Testis (tissue), 2 donors: ENCODE measurements at regions not wholly inside any gene's neighbourhood (a gene's known extent, or its start where the extent isn't known, plus 50 kb on each side); places are given as distances from the start of the nearest gene placed in this dataset.

Experiments used
- DNase-seq: peaks from one replicate; pipeline ENCODE4 v3.0.0-alpha.2; 2019
- H3K27ac ChIP-seq, 2 donors: fragments of 200-600 bp; sonication (generic); one replicate each; pipeline ENCODE4 v1.5.1; 2019
- H3K27me3 ChIP-seq: fragments of 200-600 bp; sonication (generic); one replicate; pipeline ENCODE4 v1.5.1; 2019
- H3K36me3 ChIP-seq: fragments of 200-600 bp; sonication (generic); one replicate; pipeline ENCODE4 v1.5.1; 2017; ENCODE audit warnings: low read depth; ENCODE audit errors: missing control alignments
- H3K4me1 ChIP-seq: fragments of 200-600 bp; sonication (generic); one replicate; pipeline ENCODE4 v1.5.1; 2019
- H3K4me3 ChIP-seq, 2 donors: fragments of 200-600 bp; sonication (generic); one replicate each; pipeline ENCODE4 v1.5.1; 2017 to 2019
- H3K9me3 ChIP-seq: fragments of 200-600 bp; sonication (generic); one replicate; pipeline ENCODE4 v1.5.1; 2017
- CTCF ChIP-seq, 3 experiments: fragments of 450-650 bp in 2 of 3; fragments of 200-600 bp in 1 of 3; sonication (generic) in 1 of 3; IDR thresholded peaks; one replicate each; pipeline ENCODE4 v1.5.1; 2016 to 2019; ENCODE audit warnings: antibody characterized with exemption in 3 of 3, mild to moderate bottlenecking in 2 of 3, moderate library complexity in 1 of 3
- POLR2A ChIP-seq: fragments of 450-650 bp; IDR thresholded peaks from one replicate; pipeline ENCODE4 v1.6.1; 2017; ENCODE audit warnings: antibody characterized with exemption, mild to moderate bottlenecking, moderate library complexity
- WGBS, 2 donors: methylation state at CpG; one replicate each; pipeline ENCODE4 v1.1.5; 2018; 5-methylcytosine and 5-hydroxymethylcytosine counted together
- intact Hi-C: fragments of 100-400 bp; cut with DNase I; formaldehyde crosslinking; loops from one replicate; pipeline ENCODE4 v1.15.1; 2023; ENCODE audit warnings: low total_unique reads

DNA sequence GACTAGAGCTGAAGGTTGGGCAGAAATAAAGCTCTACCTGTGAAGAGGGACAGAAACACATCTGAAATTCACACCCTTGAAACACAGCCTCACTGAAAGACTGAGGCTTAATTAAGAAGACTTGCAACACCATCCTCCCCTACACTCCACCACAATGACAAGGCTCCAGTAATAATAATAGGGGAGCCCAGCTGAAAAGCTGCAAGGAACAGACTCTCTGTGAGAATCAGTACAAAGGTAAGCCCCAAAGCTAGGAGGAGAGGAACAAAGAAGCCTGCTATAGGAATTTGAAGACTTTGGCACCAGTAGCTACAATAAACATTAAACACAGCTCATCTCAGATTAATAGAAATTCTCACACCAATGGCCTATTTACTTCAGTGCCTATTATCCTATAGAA is 176.9 kb downstream of the FAT3 start:
- Histone ChIP-seq H3K4me3 (no peak overlapping the region), H3K9me3 (no peaks in the 10 kb centered on the region), H3K27ac (no peak overlapping the region), H3K27me3 (no peaks in the 10 kb centered on the region), H3K36me3 (no peaks in the 10 kb centered on the region), H3K4me1 (no peaks in the 10 kb centered on the region)
- intact Hi-C loops = no loop called here
- TF ChIP-seq CTCF (IDR thresholded peaks at IDR 0.05) = no peak
- TF ChIP-seq POLR2A = no peak
- DNase-seq = no peak

- intact Hi-C loops = no loop called here
- 74 to 80% methylated on average over 2 of the region's 2 CpGs for whole genome bisulfite sequencing, 2 donors
- Histone ChIP-seq H3K27ac (no peak overlapping the region), H3K9me3 (no peaks in the 10 kb centered on the region), H3K4me1 (no peaks in the 10 kb centered on the region), H3K4me3 (no peak overlapping the region), H3K27me3 (no peaks in the 10 kb centered on the region), H3K36me3 (no peaks in the 10 kb centered on the region)
- no peak for DNase-seq
- TF ChIP-seq POLR2A (no peak), CTCF (IDR thresholded peaks at IDR 0.05) (no peak)
Measured at GRCh38 chr11:92406472-92406871, 181.9 kb downstream of the FAT3 start.

DNA sequence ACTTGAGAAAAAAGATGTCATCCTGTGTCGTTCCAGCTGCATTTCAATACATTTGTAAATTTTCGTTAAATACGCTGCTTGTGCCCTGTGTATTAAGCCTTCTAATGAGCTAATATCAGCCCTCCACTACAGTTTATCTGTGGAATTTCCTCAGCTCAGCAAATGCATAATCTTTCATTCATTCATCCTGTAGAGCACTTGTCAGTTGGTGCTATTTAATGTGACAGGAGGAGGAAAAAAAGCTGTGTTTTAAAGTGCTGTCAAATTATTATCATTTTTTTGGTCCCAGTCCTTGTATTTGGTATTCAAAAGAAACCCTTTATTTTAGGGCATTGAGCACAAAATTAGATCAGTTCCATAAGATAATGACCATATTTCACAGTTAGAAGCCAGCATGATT is 184.7 kb downstream of the FAT3 start:
- no peak overlapping the region for H3K4me3 ChIP-seq
- H3K4me1 ChIP-seq = no peaks in the 10 kb centered on the region
- WGBS, 2 donors = 65 to 76% methylated on average over 3 of the region's 3 CpGs
- no peaks in the 10 kb centered on the region for H3K36me3 ChIP-seq
- no peaks in the 10 kb centered on the region for H3K27me3 ChIP-seq
- H3K27ac ChIP-seq = no peak overlapping the region
- H3K9me3 ChIP-seq = no peaks in the 10 kb centered on the region
- no peak for DNase-seq
- intact Hi-C loops = no loop called here
- TF ChIP-seq POLR2A (no peak), CTCF (IDR thresholded peaks at IDR 0.05) (no peak)

DNA sequence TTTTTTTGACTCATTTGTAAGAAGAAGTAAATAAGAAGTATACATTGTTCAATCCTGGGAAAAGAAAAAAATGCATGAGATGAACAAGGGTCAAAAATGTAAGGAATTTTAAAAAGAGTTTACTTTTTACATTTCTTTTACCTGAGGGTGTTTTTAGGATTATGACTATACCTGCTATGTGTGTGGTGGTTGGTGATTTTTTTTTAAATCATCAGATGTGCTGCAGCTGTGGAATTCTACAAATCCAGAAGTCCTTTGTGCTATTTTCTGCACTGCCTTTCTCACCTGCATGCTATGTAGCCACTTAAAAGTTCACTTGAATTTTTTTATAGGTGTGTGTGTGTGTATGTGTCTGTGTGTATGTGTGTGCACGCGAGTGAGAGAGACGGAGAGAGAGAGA is 185.3 kb downstream of the FAT3 start:
- WGBS, 2 donors = 84 to 98% methylated on average over 3 of the region's 3 CpGs
- no peaks in the 10 kb centered on the region for H3K4me1 ChIP-seq
- H3K9me3 ChIP-seq = no peaks in the 10 kb centered on the region
- H3K4me3 ChIP-seq = no peak overlapping the region
- TF ChIP-seq POLR2A (no peak), CTCF (IDR thresholded peaks at IDR 0.05) (no peak)
- intact Hi-C loops = no loop called here
- no peaks in the 10 kb centered on the region for H3K27me3 ChIP-seq
- DNase-seq = no peak
- no peak overlapping the region for H3K27ac ChIP-seq
- no peaks in the 10 kb centered on the region for H3K36me3 ChIP-seq

GRCh38 chr11:92410526-92410925 is 185.9 kb downstream of the FAT3 start:
- H3K9me3 ChIP-seq = no peaks in the 10 kb centered on the region

More at GRCh38 chr11:92410526-92410925, 185.9 kb downstream of the FAT3 start:
- no peak for DNase-seq
- intact Hi-C loops = no loop called here
- H3K36me3 ChIP-seq = no peaks in the 10 kb centered on the region
- H3K4me3 ChIP-seq = no peak overlapping the region
- H3K27me3 ChIP-seq = no peaks in the 10 kb centered on the region
- H3K27ac ChIP-seq = no peak overlapping the region
- H3K4me1 ChIP-seq = no peaks in the 10 kb centered on the region
- TF ChIP-seq CTCF (IDR thresholded peaks at IDR 0.05) (no peak), POLR2A (no peak)
- WGBS, 2 donors = 63 to 67% methylated on average over 1 of the region's 1 CpG
